HepG2 (cell line): ENCODE measurements at regions not wholly inside any gene's neighbourhood (a gene's known extent, or its start where the extent isn't known, plus 50 kb on each side); places are given as distances from the start of the nearest gene placed in this dataset.

ENCODE experiments used
- DZIP1 ChIP-seq: sonication (generic); formaldehyde crosslinking; IDR thresholded peaks from 2 replicates; pipeline ENCODE4 v1.5.0; 2020; ENCODE audit warnings: mild to moderate bottlenecking, missing genetic modification reagents
- ELF1 ChIP-seq: sonication (generic); formaldehyde crosslinking; IDR thresholded peaks from 2 replicates; pipeline ENCODE4 v1.4.0; 2020; ENCODE audit warnings: missing genetic modification reagents
- GATAD1 ChIP-seq: IDR thresholded peaks from 2 replicates; pipeline ENCODE4 v1.6.1; 2016; ENCODE audit warnings: missing genetic modification reagents, missing compliant biosample characterization
- GATAD2A ChIP-seq: IDR thresholded peaks from 2 replicates; pipeline ENCODE4 v1.6.1; 2016
- GFI1 ChIP-seq: sonication (generic); formaldehyde crosslinking; IDR thresholded peaks from 2 replicates; pipeline ENCODE4 v1.5.0; 2020; ENCODE audit warnings: missing genetic modification reagents, mild to moderate bottlenecking, borderline replicate concordance
- GZF1 ChIP-seq: sonication (generic); formaldehyde crosslinking; IDR thresholded peaks from 2 replicates; pipeline ENCODE4 v1.5.1; 2020; ENCODE audit warnings: mild to moderate bottlenecking, missing genetic modification reagents
- JUND ChIP-seq: sonication (generic); formaldehyde crosslinking; IDR thresholded peaks from 2 replicates; pipeline ENCODE4 v1.8.0; 2022; ENCODE audit warnings: mild to moderate bottlenecking, missing genetic modification reagents
- NFATC3 ChIP-seq: sonication (generic); formaldehyde crosslinking; IDR thresholded peaks from 2 replicates; pipeline ENCODE4 v1.5.1; 2020; ENCODE audit warnings: mild to moderate bottlenecking, missing genetic modification reagents
- NFIC ChIP-seq: IDR thresholded peaks from 2 replicates; pipeline ENCODE4 v1.6.1; 2012; ENCODE audit warnings: mild to moderate bottlenecking, low read length, inconsistent platforms
- NR2F1 ChIP-seq, 2 experiments: fragments of 450-650 bp in 1 of 2; formaldehyde crosslinking in 1 of 2; IDR thresholded peaks; 2 replicates each; pipeline versions ENCODE4 v1.5.0 to v1.6.1; 2016 to 2020; ENCODE audit warnings: mild to moderate bottlenecking in 1 of 2, missing compliant biosample characterization in 1 of 2, missing genetic modification reagents in 1 of 2, moderate library complexity in 1 of 2
- PITX1 ChIP-seq: sonication (generic); formaldehyde crosslinking; IDR thresholded peaks from 2 replicates; pipeline ENCODE4 v1.5.1; 2020; ENCODE audit warnings: mild to moderate bottlenecking, missing genetic modification reagents
- SNAPC2 ChIP-seq: sonication (generic); formaldehyde crosslinking; IDR thresholded peaks from 2 replicates; pipeline ENCODE4 v1.8.1; 2022; ENCODE audit warnings: mild to moderate bottlenecking, missing genetic modification reagents
- SRF ChIP-seq: IDR thresholded peaks from 2 replicates; pipeline ENCODE4 v1.6.1; 2011; ENCODE audit warnings: mild to moderate bottlenecking, low read depth, low read length, moderate library complexity
- XBP1 ChIP-seq: sonication (generic); formaldehyde crosslinking; IDR thresholded peaks from 2 replicates; pipeline ENCODE4 v1.5.0; 2020; ENCODE audit warnings: missing genetic modification reagents
- ZBTB34 ChIP-seq: sonication (generic); formaldehyde crosslinking; IDR thresholded peaks from 2 replicates; pipeline ENCODE4 v1.8.0; 2022; ENCODE audit warnings: mild to moderate bottlenecking, missing genetic modification reagents
- ZNF235 ChIP-seq: sonication (generic); formaldehyde crosslinking; IDR thresholded peaks from 2 replicates; pipeline ENCODE4 v1.8.1; 2023; ENCODE audit warnings: mild to moderate bottlenecking, missing genetic modification reagents, borderline replicate concordance
- ZNF33B ChIP-seq: sonication (generic); formaldehyde crosslinking; IDR thresholded peaks from 2 replicates; pipeline ENCODE4 v1.5.1; 2020; ENCODE audit warnings: mild to moderate bottlenecking, missing genetic modification reagents
- ZNF441 ChIP-seq: sonication (generic); formaldehyde crosslinking; IDR thresholded peaks from 2 replicates; pipeline ENCODE4 v1.7.0; 2021; ENCODE audit warnings: missing genetic modification reagents, borderline replicate concordance
- ZNF615 ChIP-seq: sonication (generic); formaldehyde crosslinking; IDR thresholded peaks from 2 replicates; pipeline ENCODE4 v1.5.0; 2020; ENCODE audit warnings: mild to moderate bottlenecking, missing genetic modification reagents, borderline replicate concordance
- ZNF678 ChIP-seq: sonication (generic); formaldehyde crosslinking; IDR thresholded peaks from 2 replicates; pipeline ENCODE4 v1.4.0; 2020; ENCODE audit warnings: mild to moderate bottlenecking, missing genetic modification reagents
- ZSCAN30 ChIP-seq: sonication (generic); formaldehyde crosslinking; IDR thresholded peaks from 2 replicates; pipeline ENCODE4 v1.5.0; 2020; ENCODE audit warnings: mild to moderate bottlenecking, missing genetic modification reagents
- TF ChIP-seq, protein P1 (sequence below): IDR thresholded peaks from 2 replicates; pipeline ENCODE4 v1.6.1; 2016
- TF ChIP-seq, protein P2 (sequence below): sonication (generic); formaldehyde crosslinking; IDR thresholded peaks from 2 replicates; pipeline ENCODE4 v1.4.0; 2020; ENCODE audit warnings: missing genetic modification reagents

- TF ChIP-seq, protein P1, sequence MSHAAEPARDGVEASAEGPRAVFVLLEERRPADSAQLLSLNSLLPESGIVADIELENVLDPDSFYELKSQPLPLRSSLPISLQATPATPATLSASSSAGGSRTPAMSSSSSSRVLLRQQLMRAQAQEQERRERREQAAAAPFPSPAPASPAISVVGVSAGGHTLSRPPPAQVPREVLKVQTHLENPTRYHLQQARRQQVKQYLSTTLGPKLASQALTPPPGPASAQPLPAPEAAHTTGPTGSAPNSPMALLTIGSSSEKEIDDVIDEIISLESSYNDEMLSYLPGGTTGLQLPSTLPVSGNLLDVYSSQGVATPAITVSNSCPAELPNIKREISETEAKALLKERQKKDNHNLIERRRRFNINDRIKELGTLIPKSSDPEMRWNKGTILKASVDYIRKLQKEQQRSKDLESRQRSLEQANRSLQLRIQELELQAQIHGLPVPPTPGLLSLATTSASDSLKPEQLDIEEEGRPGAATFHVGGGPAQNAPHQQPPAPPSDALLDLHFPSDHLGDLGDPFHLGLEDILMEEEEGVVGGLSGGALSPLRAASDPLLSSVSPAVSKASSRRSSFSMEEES, result 0 out of 2 replicates have a peak, but pooled peaks have one; percentile 4
- TF ChIP-seq ZSCAN30, result 0 out of 2 replicates have a peak, but pooled peaks have one; percentile 33
- TF ChIP-seq SNAPC2 (CRISPR knock-in tag), result no peak
- TF ChIP-seq PITX1 (CRISPR knock-in tag), result no peak
- TF ChIP-seq GATAD1 (CRISPR knock-in tag), result no peak
- peak; percentile 68; the same call in 1 of the 2 replicates for TF ChIP-seq NFATC3 (CRISPR knock-in tag)
- no peak for TF ChIP-seq ZNF615 (CRISPR knock-in tag)
- TF ChIP-seq GFI1 (CRISPR knock-in tag), result 0 out of 2 replicates have a peak, but pooled peaks have one; percentile 16
- no peak for TF ChIP-seq XBP1 (CRISPR knock-in tag)
- TF ChIP-seq ELF1 (CRISPR knock-in tag), result no peak
- no peak for TF ChIP-seq JUND (CRISPR knock-in tag)
- TF ChIP-seq NFIC, result no peak
- no peak for TF ChIP-seq SRF
- no peak for TF ChIP-seq ZBTB34 (CRISPR knock-in tag)
- peak; percentile 17; the same call in 1 of the 2 replicates for TF ChIP-seq GZF1
- TF ChIP-seq, protein P2, sequence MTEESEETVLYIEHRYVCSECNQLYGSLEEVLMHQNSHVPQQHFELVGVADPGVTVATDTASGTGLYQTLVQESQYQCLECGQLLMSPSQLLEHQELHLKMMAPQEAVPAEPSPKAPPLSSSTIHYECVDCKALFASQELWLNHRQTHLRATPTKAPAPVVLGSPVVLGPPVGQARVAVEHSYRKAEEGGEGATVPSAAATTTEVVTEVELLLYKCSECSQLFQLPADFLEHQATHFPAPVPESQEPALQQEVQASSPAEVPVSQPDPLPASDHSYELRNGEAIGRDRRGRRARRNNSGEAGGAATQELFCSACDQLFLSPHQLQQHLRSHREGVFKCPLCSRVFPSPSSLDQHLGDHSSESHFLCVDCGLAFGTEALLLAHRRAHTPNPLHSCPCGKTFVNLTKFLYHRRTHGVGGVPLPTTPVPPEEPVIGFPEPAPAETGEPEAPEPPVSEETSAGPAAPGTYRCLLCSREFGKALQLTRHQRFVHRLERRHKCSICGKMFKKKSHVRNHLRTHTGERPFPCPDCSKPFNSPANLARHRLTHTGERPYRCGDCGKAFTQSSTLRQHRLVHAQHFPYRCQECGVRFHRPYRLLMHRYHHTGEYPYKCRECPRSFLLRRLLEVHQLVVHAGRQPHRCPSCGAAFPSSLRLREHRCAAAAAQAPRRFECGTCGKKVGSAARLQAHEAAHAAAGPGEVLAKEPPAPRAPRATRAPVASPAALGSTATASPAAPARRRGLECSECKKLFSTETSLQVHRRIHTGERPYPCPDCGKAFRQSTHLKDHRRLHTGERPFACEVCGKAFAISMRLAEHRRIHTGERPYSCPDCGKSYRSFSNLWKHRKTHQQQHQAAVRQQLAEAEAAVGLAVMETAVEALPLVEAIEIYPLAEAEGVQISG (CRISPR knock-in tag), result peak; percentile 7; the same call in 1 of the 2 replicates
- TF ChIP-seq ZNF235 (CRISPR knock-in tag), result no peak
- TF ChIP-seq DZIP1 (CRISPR knock-in tag), result no peak
- TF ChIP-seq ZNF33B, result 0 out of 2 replicates have a peak, but pooled peaks have one; percentile 25
- no peak for TF ChIP-seq GATAD2A (CRISPR knock-in tag)
- no peak for TF ChIP-seq NR2F1 (CRISPR knock-in tag; IDR thresholded peaks at IDR 0.05)
- 0 out of 2 replicates have a peak, but pooled peaks have one; percentile 22 for TF ChIP-seq ZNF441
- no peak for TF ChIP-seq ZNF678 (CRISPR knock-in tag)
Measured at GRCh38 chr6:220721-221475, 71.4 kb upstream of the DUSP22 start (continued).
